Aorta (tissue), 5 donors: ENCODE measurements at regions not wholly inside any gene's neighbourhood (a gene's known extent, or its start where the extent isn't known, plus 50 kb on each side); places are given as distances from the start of the nearest gene placed in this dataset.

Experiments
- ATAC-seq: fragments of 200-7000 bp; cut with Tn5 transposase; one replicate; pipeline ENCODE4 v1.9.1; 2022; ENCODE audit warnings: moderate library complexity; ENCODE audit not compliant: low FRiP score
- DNase-seq, 2 donors: peaks; one replicate each; pipeline ENCODE4 v3.0.0-alpha.2; 2020
- H3K27ac ChIP-seq, 2 donors: one replicate each; pipeline ENCODE4 v1.5.1; 2013; ENCODE audit warnings: low read length in 2 of 2, mild to moderate bottlenecking in 2 of 2, moderate library complexity in 2 of 2, control low read depth in 1 of 2, inconsistent platforms in 1 of 2, low read depth in 1 of 2
- H3K27me3 ChIP-seq, 2 donors: one replicate each; pipeline ENCODE4 v1.6.1; 2013; ENCODE audit warnings: control low read depth in 1 of 2, low read length in 1 of 2, mild to moderate bottlenecking in 1 of 2, moderate library complexity in 1 of 2; ENCODE audit not compliant: insufficient read depth in 2 of 2, control insufficient read depth in 1 of 2
- H3K36me3 ChIP-seq, 2 donors: one replicate each; pipeline ENCODE4 v1.6.1; 2013; ENCODE audit warnings: control low read depth in 1 of 2, low read length in 1 of 2, mild to moderate bottlenecking in 1 of 2; ENCODE audit not compliant: insufficient read depth in 2 of 2, control insufficient read depth in 1 of 2
- H3K4me1 ChIP-seq, 2 donors: one replicate each; pipeline ENCODE4 v1.6.1; 2013; ENCODE audit warnings: low read length in 2 of 2, control low read depth in 1 of 2, mild to moderate bottlenecking in 1 of 2, moderate library complexity in 1 of 2; ENCODE audit not compliant: insufficient read depth in 2 of 2, control insufficient read depth in 1 of 2
- H3K4me3 ChIP-seq, 2 donors: one replicate each; pipeline ENCODE4 v1.5.1; 2013; ENCODE audit warnings: low read length in 2 of 2, control low read depth in 1 of 2, mild to moderate bottlenecking in 1 of 2
- H3K9me3 ChIP-seq: one replicate; pipeline ENCODE4 v1.6.1; 2013; ENCODE audit warnings: mild to moderate bottlenecking, low read length; ENCODE audit not compliant: control insufficient read depth
- WGBS, 2 donors: extraction: QIAGEN DNeasy Blood & Tissue Kit; methylation state at CpG; one replicate each; pipeline ENCODE4 v1.1.7; 2013; 5-methylcytosine and 5-hydroxymethylcytosine counted together
- intact Hi-C, 2 donors: fragments of 100-400 bp; cut with DNase I; formaldehyde crosslinking; loops; one replicate each; pipeline versions ENCODE4 v1.14.2 to v1.15.0; 2022
- donor health status: healthy with polysubstance abuse.
- donor health status: Bipolar disorder and iron deficiency.
- donor health status: DM: no; HTN: no; CAD: no.
- donor health status: DM: no; HTN: no; CAD: no.
- donor health status: DM: yes; HTN: yes; CAD: no.

DNA sequence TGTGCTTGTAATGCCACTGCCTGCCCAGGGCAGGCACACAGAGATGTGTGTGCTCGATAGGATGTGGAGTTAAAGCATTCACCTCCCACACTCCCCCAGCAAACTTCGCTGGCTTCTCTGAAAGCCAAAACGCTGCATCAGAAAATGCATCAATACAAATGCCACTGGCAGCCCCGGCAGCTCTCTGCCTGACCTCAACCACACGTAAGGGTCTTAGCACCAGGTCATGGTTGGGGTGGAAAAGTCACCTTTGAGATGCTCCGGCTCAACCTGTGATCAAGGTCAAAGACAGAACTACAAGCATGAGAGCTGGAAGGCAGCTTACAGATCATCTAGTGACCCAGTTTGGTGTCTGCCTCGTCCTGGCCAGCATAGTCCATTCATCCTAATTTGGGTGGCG is 114.4 kb upstream of the NANOS1 start:
- WGBS, 2 donors, result 83 to 90% methylated on average over 8 of the region's 8 CpGs
- Histone ChIP-seq H3K27me3 (no peaks in the 10 kb centered on the region), H3K4me1 (peaks cover 0 to 2% of the 10 kb centered on the region in 2 donors), H3K4me3 (no peak overlapping the region), H3K27ac (no peak overlapping the region), H3K36me3 (no peaks in the 10 kb centered on the region), H3K9me3 (no peaks in the 10 kb centered on the region)
- intact Hi-C loops, result no loop called here
- ATAC-seq, result no peak
- no peak for DNase-seq

DNA sequence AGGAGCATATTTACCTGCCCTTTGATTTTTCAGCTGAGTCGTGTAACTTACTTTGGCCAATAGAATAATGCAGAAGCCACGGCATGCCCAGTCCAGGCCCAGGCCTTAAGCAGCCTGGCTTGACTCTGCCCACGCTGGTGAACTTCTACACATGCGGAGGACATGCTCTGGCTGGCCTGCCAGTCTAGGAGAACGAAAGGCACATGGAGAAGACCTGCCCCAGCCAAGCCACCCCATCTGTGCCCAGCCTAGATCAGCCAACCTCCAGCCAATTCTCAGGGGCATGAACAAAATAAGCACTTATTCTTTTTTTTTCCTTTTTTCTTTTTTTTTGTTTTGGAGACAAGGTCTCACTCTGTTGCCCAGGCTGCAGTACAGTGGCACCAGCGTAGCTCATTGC is 112.7 kb upstream of the NANOS1 start:
- DNase-seq, result no peak
- WGBS, 2 donors, result 95% methylated on average over 6 of the region's 6 CpGs

DNA sequence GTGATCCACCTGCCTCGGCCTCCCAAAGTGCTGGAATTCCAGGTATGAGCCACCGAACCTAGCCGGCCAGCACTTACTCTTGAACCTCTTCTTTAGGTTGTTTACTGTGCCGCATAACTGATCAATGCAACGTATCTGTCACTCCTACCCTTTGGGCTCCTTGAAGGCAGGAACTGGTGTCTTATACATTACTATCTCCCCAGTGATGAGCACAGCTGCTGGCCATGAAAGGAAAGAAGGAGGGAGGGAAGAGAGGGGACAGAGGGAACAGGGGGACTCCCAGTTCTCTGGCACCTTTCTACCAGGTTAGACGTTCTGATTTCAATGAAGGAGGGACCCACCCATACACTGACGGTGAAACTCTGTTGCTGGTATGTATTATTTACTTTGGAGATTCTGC is 111.8 kb upstream of the NANOS1 start:
- DNase-seq, result no peak
- Histone ChIP-seq H3K27me3 (no peaks in the 10 kb centered on the region), H3K27ac (no peak overlapping the region), H3K36me3 (no peaks in the 10 kb centered on the region), H3K9me3 (no peaks in the 10 kb centered on the region), H3K4me1 (peaks cover 0 to 2% of the 10 kb centered on the region in 2 donors), H3K4me3 (no peak overlapping the region)
- 90 to 95% methylated on average over 7 of the region's 7 CpGs for WGBS, 2 donors
- intact Hi-C loops, result no loop called here
- no peak for ATAC-seq

More for the DNA sequence above, 112.7 kb upstream of the NANOS1 start:
- H3K27me3 ChIP-seq, result no peaks in the 10 kb centered on the region
- H3K4me1 ChIP-seq, result peaks cover 0 to 2% of the 10 kb centered on the region in 2 donors
- H3K27ac ChIP-seq, result no peak overlapping the region
- H3K4me3 ChIP-seq, result no peak overlapping the region
- H3K36me3 ChIP-seq, result no peaks in the 10 kb centered on the region
- no peaks in the 10 kb centered on the region for H3K9me3 ChIP-seq
- intact Hi-C loops, result no loop called here
- no peak for ATAC-seq

DNA sequence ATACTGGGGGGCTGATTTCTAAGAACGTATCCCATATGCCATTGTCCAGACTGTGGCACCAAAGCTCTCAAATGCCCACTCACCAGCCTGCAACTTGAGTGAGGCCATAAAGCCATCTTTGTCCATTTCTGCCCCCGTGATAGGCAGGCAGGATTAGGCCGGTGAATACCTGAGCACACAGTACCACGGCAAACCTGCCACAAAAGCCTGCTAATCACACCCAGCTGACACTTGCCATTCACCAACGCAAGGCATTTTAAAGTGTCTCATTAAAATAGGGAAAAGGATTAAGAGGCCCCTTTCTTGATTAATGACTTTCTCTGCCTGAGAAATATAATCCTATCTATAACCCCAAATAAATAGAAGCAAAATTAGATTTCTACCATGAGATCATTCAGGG is 111.4 kb upstream of the NANOS1 start:
- Histone ChIP-seq H3K9me3 (no peaks in the 10 kb centered on the region), H3K36me3 (no peaks in the 10 kb centered on the region), H3K4me1 (peaks cover 0 to under 1% of the 10 kb centered on the region in 2 donors), H3K27me3 (no peaks in the 10 kb centered on the region), H3K4me3 (no peak overlapping the region), H3K27ac (no peak overlapping the region)
- intact Hi-C loops, result no loop called here
- DNase-seq (no peak), ATAC-seq (no peak)
- 71 to 79% methylated on average over 5 of the region's 5 CpGs for WGBS, 2 donors

DNA sequence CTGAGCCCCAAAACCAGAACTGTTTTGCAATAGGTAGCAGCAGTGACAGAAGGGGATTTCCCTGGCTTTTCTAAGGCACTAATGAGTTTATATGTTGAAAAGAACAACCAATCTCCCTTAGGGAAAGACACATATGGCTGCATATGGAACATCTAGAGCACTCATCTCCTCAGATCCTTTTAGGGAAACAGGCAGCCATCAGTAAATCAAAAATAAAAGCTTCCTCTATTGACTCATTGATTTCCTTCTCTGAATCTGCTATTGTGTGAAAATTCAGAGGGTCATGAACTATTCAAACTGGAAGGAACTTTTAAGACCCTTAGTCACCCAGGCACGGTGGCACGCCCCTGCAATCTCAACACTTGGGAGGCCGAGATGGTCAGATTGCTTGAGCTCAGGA is 110.9 kb upstream of the NANOS1 start:
- H3K9me3 ChIP-seq, result no peaks in the 10 kb centered on the region
- WGBS, 2 donors, result 84 to 90% methylated on average over 3 of the region's 3 CpGs
- ATAC-seq (no peak), DNase-seq (no peak)
- no peaks in the 10 kb centered on the region for H3K4me1 ChIP-seq
- no peak overlapping the region for H3K4me3 ChIP-seq
- no peaks in the 10 kb centered on the region for H3K36me3 ChIP-seq
- no peak overlapping the region for H3K27ac ChIP-seq
- intact Hi-C loops, result no loop called here
- no peaks in the 10 kb centered on the region for H3K27me3 ChIP-seq

DNA sequence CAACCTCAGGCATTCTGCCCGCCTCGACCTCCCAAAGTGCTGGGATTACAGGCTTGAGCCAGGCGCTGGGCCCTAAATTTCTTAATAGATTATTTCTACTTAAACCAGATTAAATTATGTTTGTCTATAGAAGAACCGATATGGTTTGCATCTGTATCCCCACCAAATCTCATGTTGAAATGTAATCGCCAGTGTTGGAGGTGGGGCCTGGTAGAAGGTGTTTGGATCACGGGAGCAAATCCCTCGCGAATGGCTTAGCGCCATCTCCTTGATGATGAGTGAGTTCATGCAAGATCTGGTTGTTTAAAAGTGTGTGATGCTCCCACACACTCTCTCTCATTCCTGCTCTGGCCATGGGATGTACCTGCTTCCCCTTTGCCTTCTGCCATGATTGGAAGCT is 109.3 kb upstream of the NANOS1 start:
- DNase-seq, result no peak
- 95 to 96% methylated on average over 9 of the region's 9 CpGs for WGBS, 2 donors
- intact Hi-C loops, result no loop called here
- H3K4me3 ChIP-seq, result no peak overlapping the region
- ATAC-seq, result no peak
- H3K9me3 ChIP-seq, result no peaks in the 10 kb centered on the region
- no peak overlapping the region for H3K27ac ChIP-seq
- H3K4me1 ChIP-seq, result no peaks in the 10 kb centered on the region
- no peaks in the 10 kb centered on the region for H3K36me3 ChIP-seq
- H3K27me3 ChIP-seq, result no peaks in the 10 kb centered on the region

DNA sequence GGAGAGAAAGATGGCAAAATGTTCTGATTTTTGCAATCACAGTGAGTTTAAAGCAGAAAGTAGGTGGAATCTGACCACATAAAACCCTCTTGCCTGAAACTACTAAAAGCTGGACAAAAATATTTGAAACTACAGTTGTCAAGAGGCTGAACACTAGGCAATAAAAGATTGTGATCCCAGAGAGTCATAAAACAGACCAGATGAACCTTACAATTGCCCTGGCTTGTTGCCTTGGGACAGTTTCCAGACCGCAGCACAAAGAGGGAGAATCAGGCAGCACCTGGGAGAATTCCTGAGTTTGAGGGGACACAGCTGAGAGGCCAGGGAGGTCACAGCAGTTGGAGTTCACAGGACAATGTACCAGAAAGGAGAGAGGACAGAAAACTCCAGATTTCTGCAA is 107.3 kb upstream of the NANOS1 start:
- no peak overlapping the region for H3K4me3 ChIP-seq
- ATAC-seq (no peak), DNase-seq (no peak)
- H3K9me3 ChIP-seq, result no peaks in the 10 kb centered on the region
- H3K4me1 ChIP-seq, result no peaks in the 10 kb centered on the region
- no peak overlapping the region for H3K27ac ChIP-seq
- 58 to 73% methylated on average over 1 of the region's 1 CpG for WGBS, 2 donors
- H3K36me3 ChIP-seq, result no peaks in the 10 kb centered on the region
- intact Hi-C loops, result no loop called here
- H3K27me3 ChIP-seq, result no peaks in the 10 kb centered on the region

DNA sequence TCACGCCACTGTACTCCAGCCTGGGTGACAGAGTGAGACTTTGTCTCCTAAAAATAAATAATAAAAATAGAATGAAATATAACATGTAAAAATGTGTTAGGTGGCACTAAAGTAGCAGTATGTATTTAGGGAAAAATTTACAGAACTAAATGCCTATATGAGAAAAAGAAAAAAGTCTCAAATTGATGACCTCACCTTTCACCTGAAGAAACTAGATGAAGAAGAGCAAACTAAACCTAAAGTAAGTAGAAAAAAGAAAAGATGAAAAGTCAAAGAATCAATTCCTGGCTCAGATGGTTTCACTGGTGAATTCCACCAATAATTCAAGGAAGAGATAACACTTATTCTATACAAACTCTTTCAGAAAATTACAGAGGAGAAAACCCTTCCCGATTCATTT is 106.5 kb upstream of the NANOS1 start:
- H3K27me3 ChIP-seq, result no peaks in the 10 kb centered on the region
- no peak overlapping the region for H3K4me3 ChIP-seq
- intact Hi-C loops, result no loop called here
- no peak for DNase-seq
- no peaks in the 10 kb centered on the region for H3K36me3 ChIP-seq
- no peak for ATAC-seq
- no peak overlapping the region for H3K27ac ChIP-seq
- H3K9me3 ChIP-seq, result no peaks in the 10 kb centered on the region
- H3K4me1 ChIP-seq, result no peaks in the 10 kb centered on the region
- WGBS, 2 donors, result 90 to 100% methylated on average over 2 of the region's 2 CpGs

DNA sequence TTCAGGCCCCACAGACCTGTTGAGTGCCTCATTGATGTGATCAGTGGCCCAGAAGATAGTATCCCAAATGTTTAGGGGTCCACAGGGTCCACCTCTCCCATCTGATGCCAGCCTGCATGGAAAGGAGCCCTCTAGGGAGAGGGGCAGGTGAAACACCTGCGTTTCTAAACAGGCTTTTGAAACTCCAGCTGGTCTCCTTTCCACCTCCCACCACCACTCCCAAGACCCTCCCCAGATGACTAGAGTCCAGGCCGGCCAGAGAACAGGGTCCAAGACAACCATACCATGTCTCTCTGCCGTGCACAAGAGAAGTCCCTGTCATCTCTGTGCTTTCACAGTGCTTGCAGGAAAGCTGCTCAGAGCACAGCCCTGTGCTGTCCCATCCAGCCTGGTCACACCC is 105.0 kb upstream of the NANOS1 start:
- intact Hi-C loops, result no loop called here
- H3K4me1 ChIP-seq, result no peaks in the 10 kb centered on the region
- 67 to 78% methylated on average over 3 of the region's 3 CpGs for WGBS, 2 donors
- H3K4me3 ChIP-seq, result no peak overlapping the region
- no peaks in the 10 kb centered on the region for H3K9me3 ChIP-seq
- DNase-seq, result no peak
- no peak overlapping the region for H3K27ac ChIP-seq
- no peak for ATAC-seq
- no peaks in the 10 kb centered on the region for H3K27me3 ChIP-seq
- H3K36me3 ChIP-seq, result no peaks in the 10 kb centered on the region
